22Rv1 (cell line): ENCODE measurements at regions not wholly inside any gene's neighbourhood (a gene's known extent, or its start where the extent isn't known, plus 50 kb on each side); places are given as distances from the start of the nearest gene placed in this dataset.

ENCODE experiments used
- CTCF ChIP-seq: fragments of 450-650 bp; IDR thresholded peaks from 2 replicates; pipeline ENCODE4 v1.5.1; 2017; ENCODE audit warnings: mild to moderate bottlenecking
- ZFX ChIP-seq: fragments of 450-650 bp; IDR thresholded peaks from 2 replicates; pipeline ENCODE4 v1.6.1; 2017; ENCODE audit warnings: antibody characterized with exemption, borderline replicate concordance

- no peak for TF ChIP-seq CTCF
- TF ChIP-seq ZFX, result no peak
Observed at GRCh38 chr15:79516646-79517045, 84.5 kb downstream of the MINAR1 start.
